ENCODE measurements at regions not wholly inside any gene's neighbourhood (a gene's known extent, or its start where the extent isn't known, plus 50 kb on each side); places are given as distances from the start of the nearest gene placed in this dataset.

DNA sequence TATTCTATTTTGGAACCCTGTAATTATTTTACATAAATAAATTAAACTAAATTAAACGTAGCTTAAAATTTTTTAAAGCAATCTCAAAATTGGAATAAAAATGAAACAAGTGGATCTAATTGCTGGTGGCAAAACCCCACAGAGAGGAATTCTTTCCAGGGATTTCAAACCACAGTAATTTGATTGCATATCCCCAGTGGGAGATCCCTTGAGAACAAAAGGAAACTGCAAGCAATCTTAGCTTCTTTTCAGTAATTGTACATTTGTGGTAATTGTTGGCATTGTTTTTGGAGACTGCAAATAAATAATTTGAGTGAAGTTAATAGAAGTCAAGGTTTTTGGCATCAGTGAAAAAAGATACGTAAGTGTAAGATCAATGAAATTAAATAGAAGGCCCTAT lies 58.7 kb upstream of the MYCN start:
- no peaks in the 10 kb centered on the region for H3K4me1 Mint-ChIP-seq
- no peaks in the 10 kb centered on the region for H3K36me3 Mint-ChIP-seq
- no peak overlapping the region for H3K27ac Mint-ChIP-seq

GRCh38 chr2:15882761-15883497 lies 57.4 kb upstream of the MYCN start:
- Mint-ChIP-seq H3K27ac (no peak overlapping the region), H3K27me3 (no peaks in the 10 kb centered on the region), H3K4me1 (no peaks in the 10 kb centered on the region), H3K9me3 (no peaks in the 10 kb centered on the region), H3K4me3 (no peak overlapping the region), H3K36me3 (no peaks in the 10 kb centered on the region)

More for the DNA sequence above, 58.7 kb upstream of the MYCN start:
- Mint-ChIP-seq H3K9me3 (peaks cover 4% of the 10 kb centered on the region), H3K4me3 (no peak overlapping the region), H3K27me3 (peaks cover 2% of the 10 kb centered on the region)

GRCh38 chr2:15883684-15884083 lies 56.7 kb upstream of the MYCN start:
- Mint-ChIP-seq H3K9me3 (no peaks in the 10 kb centered on the region), H3K4me3 (no peak overlapping the region), H3K27me3 (no peaks in the 10 kb centered on the region), H3K27ac (no peak overlapping the region), H3K4me1 (no peaks in the 10 kb centered on the region), H3K36me3 (no peaks in the 10 kb centered on the region)

DNA sequence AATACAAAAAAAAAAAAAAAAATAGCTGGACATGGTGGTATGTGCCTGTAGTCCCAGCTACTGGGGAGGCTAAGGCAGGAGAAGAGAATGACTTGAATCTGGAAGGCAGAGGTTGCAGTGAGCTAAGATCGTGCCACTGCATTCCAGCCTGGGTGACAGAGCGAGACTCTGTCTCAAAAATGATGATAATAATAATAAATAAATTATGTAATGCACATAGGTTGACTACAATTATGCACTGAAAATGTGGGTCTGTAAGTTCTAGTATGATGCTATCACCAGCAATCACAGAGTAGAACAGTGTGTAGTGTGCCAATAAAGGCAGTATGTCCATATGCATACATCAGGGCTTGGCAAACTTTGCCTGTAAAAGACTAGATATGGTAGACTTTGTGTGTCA lies 55.6 kb upstream of the MYCN start:
- no peaks in the 10 kb centered on the region for H3K4me1 Mint-ChIP-seq
- no peaks in the 10 kb centered on the region for H3K36me3 Mint-ChIP-seq
- H3K4me3 Mint-ChIP-seq, result no peak overlapping the region
- H3K27me3 Mint-ChIP-seq, result no peaks in the 10 kb centered on the region
- no peaks in the 10 kb centered on the region for H3K9me3 Mint-ChIP-seq
- no peak overlapping the region for H3K27ac Mint-ChIP-seq

GRCh38 chr2:15886231-15886630 lies 54.1 kb upstream of the MYCN start:
- no peaks in the 10 kb centered on the region for H3K36me3 Mint-ChIP-seq
- no peak overlapping the region for H3K4me3 Mint-ChIP-seq
- no peaks in the 10 kb centered on the region for H3K4me1 Mint-ChIP-seq
- H3K27me3 Mint-ChIP-seq, result peaks cover 2% of the 10 kb centered on the region
- H3K9me3 Mint-ChIP-seq, result no peaks in the 10 kb centered on the region
- no peak overlapping the region for H3K27ac Mint-ChIP-seq

DNA sequence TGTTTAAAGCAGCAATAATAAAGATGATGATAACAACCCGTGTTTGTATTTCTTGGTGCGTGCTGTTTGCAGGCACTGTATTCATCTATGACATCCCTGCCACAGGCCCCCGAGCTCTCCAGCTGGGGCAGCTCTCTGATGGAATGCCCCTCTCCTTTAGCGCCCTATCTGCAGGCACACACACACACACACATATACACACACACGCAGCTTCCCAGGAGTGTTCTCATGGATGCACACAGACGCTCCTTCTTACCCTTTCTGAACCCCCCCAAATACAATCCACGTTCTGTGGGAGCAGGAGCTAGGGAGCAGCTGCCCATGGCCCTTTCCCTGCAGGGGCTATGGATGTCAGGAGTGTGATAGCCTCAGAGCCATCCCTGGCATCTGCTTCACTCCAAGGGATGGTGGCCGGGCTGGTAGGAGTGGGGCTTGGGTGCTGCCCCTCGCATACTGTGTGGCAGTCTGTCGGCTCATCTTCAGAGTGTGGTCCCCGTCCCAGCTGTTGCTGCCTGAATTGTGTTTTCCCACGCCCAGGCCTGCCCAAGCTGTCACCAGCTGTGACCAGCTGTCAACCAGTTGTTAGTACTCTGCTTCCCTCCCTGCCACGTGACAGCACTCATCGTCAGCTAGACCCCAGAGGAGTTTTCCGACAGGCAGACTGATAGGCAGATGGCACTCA lies 50.8 kb upstream of the MYCN start:
- Mint-ChIP-seq H3K9me3 (no peaks in the 10 kb centered on the region), H3K27me3 (peaks cover 6% of the 10 kb centered on the region), H3K27ac (no peak overlapping the region), H3K36me3 (no peaks in the 10 kb centered on the region), H3K4me3 (no peak overlapping the region), H3K4me1 (no peaks in the 10 kb centered on the region)

GRCh38 chr2:15890124-15890754 lies 50.1 kb upstream of the MYCN start:
- H3K4me3 Mint-ChIP-seq, result no peak overlapping the region
- no peaks in the 10 kb centered on the region for H3K9me3 Mint-ChIP-seq
- H3K4me1 Mint-ChIP-seq, result no peaks in the 10 kb centered on the region
- H3K36me3 Mint-ChIP-seq, result no peaks in the 10 kb centered on the region
- no peak overlapping the region for H3K27ac Mint-ChIP-seq
- peaks cover 7% of the 10 kb centered on the region for H3K27me3 Mint-ChIP-seq
